K562 (cell line): ENCODE measurements at regions not wholly inside any gene's neighbourhood (a gene's known extent, or its start where the extent isn't known, plus 50 kb on each side); places are given as distances from the start of the nearest gene placed in this dataset.

Experiments
- EGR1 ChIP-seq: fragments of 450-650 bp; conservative IDR thresholded peaks from 2 replicates; pipeline ENCODE4 v1.6.1; 2017; ENCODE audit warnings: mild to moderate bottlenecking
- FOSL1 ChIP-seq: fragments of 200-800 bp; sonication (Bioruptor generic); conservative IDR thresholded peaks from 2 replicates; pipeline ENCODE4 v1.6.1; 2016; ENCODE audit warnings: missing genetic modification characterization, missing compliant biosample characterization
- HNRNPLL ChIP-seq: fragments of 200-400 bp; formaldehyde crosslinking; IDR thresholded peaks from 2 replicates; pipeline ENCODE4 v1.6.1; 2017; ENCODE audit warnings: low read length, low read depth, mild to moderate bottlenecking; ENCODE audit not compliant: poor library complexity, severe bottlenecking
- JUN ChIP-seq, 2 experiments: sonication (generic) in 1 of 2; formaldehyde crosslinking in 1 of 2; IDR thresholded peaks; 2 replicates each; pipeline versions ENCODE4 v1.6.1 to v1.8.0; 2012 to 2022; ENCODE audit warnings: borderline replicate concordance in 2 of 2, mild to moderate bottlenecking in 2 of 2, improper control_type of control experiment in 1 of 2, low read depth in 1 of 2, low read length in 1 of 2, missing genetic modification reagents in 1 of 2
- JUND ChIP-seq, 2 experiments: IDR thresholded peaks; 2 replicates in 1 of 2; 3 replicates in 1 of 2; pipeline ENCODE4 v1.6.1; 2011; ENCODE audit warnings: borderline replicate concordance in 2 of 2, low read depth in 2 of 2, low read length in 2 of 2, improper control_type of control experiment in 1 of 2, missing biosample characterization in 1 of 2, missing genetic modification characterization in 1 of 2, missing genetic modification reagents in 1 of 2
- KDM4B ChIP-seq, 2 experiments: fragments of 450-650 bp in 1 of 2; sonication (generic) in 1 of 2; IDR thresholded peaks; 2 replicates each; pipeline ENCODE4 v1.6.1; 2016 to 2017; ENCODE audit warnings: borderline replicate concordance in 2 of 2, antibody characterized with exemption in 1 of 2, low read depth in 1 of 2, mild to moderate bottlenecking in 1 of 2
- MNT ChIP-seq, 2 experiments: fragments of 450-650 bp; conservative IDR thresholded peaks; 2 replicates each; pipeline ENCODE4 v1.6.1; 2017; ENCODE audit warnings: mild to moderate bottlenecking in 2 of 2, moderate library complexity in 2 of 2
- ZBTB1 ChIP-seq: sonication (generic); formaldehyde crosslinking; IDR thresholded peaks from 2 replicates; pipeline ENCODE4 v1.8.1; 2023; ENCODE audit warnings: missing genetic modification reagents, low read depth, mild to moderate bottlenecking, borderline replicate concordance
- ZBTB17 ChIP-seq: fragments of 450-650 bp; formaldehyde crosslinking; IDR thresholded peaks from 2 replicates; pipeline ENCODE4 v1.4.0; 2020; ENCODE audit warnings: mild to moderate bottlenecking
- ZBTB49 ChIP-seq: sonication (generic); formaldehyde crosslinking; IDR thresholded peaks from 2 replicates; pipeline ENCODE4 v1.8.0; 2022; ENCODE audit warnings: missing genetic modification reagents, mild to moderate bottlenecking, borderline replicate concordance
- ZNF277 ChIP-seq: fragments of 250-450 bp; sonication (Bioruptor Pico); IDR thresholded peaks from 2 replicates; pipeline ENCODE4 v1.8.0; 2022; ENCODE audit warnings: inconsistent platforms, mild to moderate bottlenecking, moderate library complexity, borderline replicate concordance
- ZNF584 ChIP-seq: fragments of 200-800 bp; sonication (Bioruptor generic); IDR thresholded peaks from 2 replicates; pipeline ENCODE4 v1.6.1; 2016; ENCODE audit warnings: low read depth, mild to moderate bottlenecking, missing genetic modification characterization, missing compliant biosample characterization
- ZNF609 ChIP-seq: sonication (generic); formaldehyde crosslinking; IDR thresholded peaks from 2 replicates; pipeline ENCODE4 v1.8.1; 2023; ENCODE audit warnings: missing genetic modification reagents, mild to moderate bottlenecking, borderline replicate concordance
- ZNF766 ChIP-seq: fragments of 200-800 bp; sonication (Bioruptor generic); conservative IDR thresholded peaks from 2 replicates; pipeline ENCODE4 v1.6.1; 2016; ENCODE audit warnings: missing genetic modification characterization, missing compliant biosample characterization

- TF ChIP-seq ZNF609 (CRISPR knock-in tag) (no peak), JUN (IDR thresholded peaks at IDR 0.05; ENCODE audit: borderline replicate concordance, low read depth, low read length) (peak; percentile 86), JUN (CRISPR knock-in tag; IDR thresholded peaks at IDR 0.05; ENCODE audit: borderline replicate concordance) (no peak), MNT (conservative IDR thresholded peaks at IDR 0.05) (no peak), ZNF584 (CRISPR knock-in tag) (peak; percentile 29; the same call in 1 of the 2 replicates), EGR1 (no peak), JUND (IDR thresholded peaks at IDR 0.05; ENCODE audit: borderline replicate concordance, low read depth, low read length) (peak; percentile 87), JUND (tag; IDR thresholded peaks at IDR 0.05; ENCODE audit: borderline replicate concordance, low read depth, low read length) (peak; percentile 72; the same call in 2 of the 3 replicates), HNRNPLL (no peak), ZBTB17 (CRISPR knock-in tag) (no peak), KDM4B (IDR thresholded peaks at IDR 0.05; ENCODE audit: borderline replicate concordance in 2 of 2, low read depth in 1 of 2) (no peak), FOSL1 (peak; percentile 89), ZBTB1 (no peak), ZNF277 (CRISPR knock-in tag) (no peak), ZNF766 (CRISPR knock-in tag) (0 out of 2 replicates have a peak, but pooled peaks have one; percentile 25), ZBTB49 (CRISPR knock-in tag) (no peak)
Measured at GRCh38 chr12:93089805-93090569, 160.9 kb upstream of the EEA1 start (continued).
